GM12874 (cell line): ENCODE measurements at regions not wholly inside any gene's neighbourhood (a gene's known extent, or its start where the extent isn't known, plus 50 kb on each side); places are given as distances from the start of the nearest gene placed in this dataset.

ENCODE experiments used
- TF ChIP-seq, protein P1 (sequence below): IDR thresholded peaks from 2 replicates; pipeline ENCODE4 v1.5.1; 2011; ENCODE audit warnings: low read depth, mild to moderate bottlenecking, control low read depth, low read length, moderate library complexity; ENCODE audit not compliant: insufficient read depth

DNA sequence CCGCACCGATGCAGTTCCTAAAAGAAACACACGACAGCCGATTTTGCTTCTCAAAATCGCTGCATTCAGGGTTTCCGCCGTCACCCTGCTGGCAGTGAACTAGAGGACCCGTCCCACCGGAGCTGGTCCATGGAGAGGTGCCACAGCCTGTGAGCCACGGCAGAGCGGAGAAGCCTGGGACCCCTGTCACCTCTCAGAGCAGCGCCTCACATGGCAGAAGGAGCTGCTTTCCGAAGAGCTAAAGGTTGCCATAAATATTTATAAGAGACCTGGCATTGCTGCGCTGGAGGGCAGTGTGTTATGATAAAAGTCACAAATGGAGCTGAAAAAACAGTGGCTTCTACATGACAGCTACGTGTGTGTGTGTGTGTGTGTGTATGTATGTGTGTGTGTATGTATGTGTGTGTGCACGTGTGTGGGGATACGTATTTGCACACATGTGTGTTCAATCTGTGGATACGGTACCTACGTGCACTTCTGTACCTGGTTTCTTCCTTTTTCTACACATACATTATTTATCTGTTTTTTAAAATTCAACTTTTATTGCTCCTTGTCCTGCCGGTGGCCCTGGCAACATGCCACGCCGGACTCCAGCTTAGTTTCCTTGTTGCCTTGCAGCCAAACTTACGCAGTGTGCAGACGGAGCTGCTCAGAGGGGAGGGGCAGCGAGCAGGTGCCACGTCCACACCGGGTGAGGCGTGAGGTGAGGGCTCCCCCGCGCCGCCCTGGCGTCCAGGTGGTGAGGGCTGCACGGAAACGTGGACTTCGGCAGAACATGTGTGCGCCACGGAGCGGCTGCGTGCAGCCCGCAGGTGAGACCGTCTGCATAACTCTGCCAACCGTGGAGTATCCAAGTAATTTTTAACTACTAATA lies 115.2 kb upstream of the PITRM1 start:
- TF ChIP-seq, protein P1, sequence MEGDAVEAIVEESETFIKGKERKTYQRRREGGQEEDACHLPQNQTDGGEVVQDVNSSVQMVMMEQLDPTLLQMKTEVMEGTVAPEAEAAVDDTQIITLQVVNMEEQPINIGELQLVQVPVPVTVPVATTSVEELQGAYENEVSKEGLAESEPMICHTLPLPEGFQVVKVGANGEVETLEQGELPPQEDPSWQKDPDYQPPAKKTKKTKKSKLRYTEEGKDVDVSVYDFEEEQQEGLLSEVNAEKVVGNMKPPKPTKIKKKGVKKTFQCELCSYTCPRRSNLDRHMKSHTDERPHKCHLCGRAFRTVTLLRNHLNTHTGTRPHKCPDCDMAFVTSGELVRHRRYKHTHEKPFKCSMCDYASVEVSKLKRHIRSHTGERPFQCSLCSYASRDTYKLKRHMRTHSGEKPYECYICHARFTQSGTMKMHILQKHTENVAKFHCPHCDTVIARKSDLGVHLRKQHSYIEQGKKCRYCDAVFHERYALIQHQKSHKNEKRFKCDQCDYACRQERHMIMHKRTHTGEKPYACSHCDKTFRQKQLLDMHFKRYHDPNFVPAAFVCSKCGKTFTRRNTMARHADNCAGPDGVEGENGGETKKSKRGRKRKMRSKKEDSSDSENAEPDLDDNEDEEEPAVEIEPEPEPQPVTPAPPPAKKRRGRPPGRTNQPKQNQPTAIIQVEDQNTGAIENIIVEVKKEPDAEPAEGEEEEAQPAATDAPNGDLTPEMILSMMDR, result no peak

DNA sequence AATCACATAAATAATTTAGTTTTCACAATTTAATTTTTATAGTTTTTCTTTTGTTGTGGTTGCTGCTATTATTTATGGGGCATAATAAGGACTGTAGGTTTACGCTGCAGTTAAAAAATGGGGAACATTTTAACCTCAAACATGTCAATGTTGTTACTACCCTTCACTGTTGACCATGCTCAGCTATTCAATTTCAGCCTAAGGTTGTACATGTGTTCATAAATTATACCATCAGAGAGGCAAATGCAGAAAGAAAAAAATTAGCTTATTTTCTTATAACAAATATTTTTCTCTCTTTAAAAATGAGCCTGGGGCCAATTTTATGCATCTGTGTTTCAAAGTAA lies 110.1 kb upstream of the PITRM1 start:
- TF ChIP-seq, protein P1, result no peak

DNA sequence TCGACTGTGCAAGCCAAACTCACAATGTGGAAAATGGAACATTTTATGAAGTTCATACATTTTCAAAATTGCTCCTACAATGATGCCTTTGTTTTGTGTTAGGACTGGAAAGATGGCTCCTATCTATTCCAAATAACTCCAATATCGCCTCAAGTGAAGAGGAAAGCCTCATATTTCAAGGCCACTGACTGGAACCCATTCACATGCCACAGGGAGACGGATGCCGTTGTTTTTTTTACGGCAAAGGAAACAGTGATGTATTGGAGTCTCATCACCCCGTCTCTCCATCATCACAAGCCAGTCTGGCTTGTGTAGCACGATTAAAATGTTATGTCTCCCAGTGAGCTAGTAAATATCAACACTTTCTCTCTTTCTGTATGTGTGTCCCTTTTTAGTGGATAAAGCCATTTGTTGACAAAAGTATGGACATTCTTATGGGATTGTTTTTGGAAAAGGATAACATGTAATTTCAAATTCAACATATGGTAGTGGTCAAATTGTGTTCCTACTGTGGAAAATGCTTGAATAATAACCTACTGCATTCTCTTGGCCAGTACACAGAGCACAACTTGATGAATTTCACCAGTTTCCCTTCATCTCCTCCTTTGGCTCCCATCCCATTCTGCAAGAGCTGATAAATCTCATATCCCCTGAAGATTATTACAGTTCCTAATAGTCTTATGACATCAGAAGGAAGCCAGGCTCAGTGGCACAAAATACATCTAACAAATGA lies 109.5 kb upstream of the PITRM1 start:
- TF ChIP-seq, protein P1, result no peak

DNA sequence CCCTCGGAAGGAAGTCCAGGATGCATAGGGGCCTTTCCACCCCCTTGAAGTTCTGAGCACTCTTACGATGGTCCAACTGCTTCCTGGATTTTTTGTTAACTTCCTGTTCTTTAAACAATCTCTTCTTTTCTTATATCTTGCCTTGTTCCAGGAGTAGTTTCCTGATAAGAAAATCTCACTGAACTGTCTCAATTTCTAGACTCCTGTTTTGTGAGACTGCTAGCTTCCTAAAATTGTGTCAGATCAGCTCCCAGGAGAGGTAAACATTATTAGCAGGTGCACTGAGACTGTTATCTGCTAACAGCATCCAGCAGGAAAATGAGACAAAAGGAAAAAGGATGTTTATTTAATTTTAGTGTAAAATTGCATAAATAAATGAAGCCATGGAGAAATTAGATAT lies 106.2 kb upstream of the PITRM1 start:
- TF ChIP-seq, protein P1, result no peak

DNA sequence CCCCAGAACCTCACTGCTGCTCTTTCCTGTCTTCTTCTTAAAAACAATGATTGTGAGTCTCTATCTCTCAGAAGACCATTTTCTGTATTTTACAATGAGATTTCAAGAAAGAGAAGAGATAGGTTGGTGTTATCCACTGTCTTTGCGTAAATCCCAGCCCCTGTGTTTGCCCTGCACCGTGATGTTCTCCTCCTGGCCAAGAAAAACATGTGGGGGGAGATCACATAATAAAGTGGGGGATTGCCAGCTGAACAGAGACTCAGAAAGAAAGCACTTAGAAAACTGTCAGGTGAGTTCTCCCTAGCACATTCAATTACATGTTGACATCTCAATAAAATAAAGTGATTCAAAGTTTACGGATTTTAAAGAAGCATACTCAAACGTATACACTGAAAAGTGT lies 105.0 kb upstream of the PITRM1 start:
- TF ChIP-seq, protein P1, result no peak

DNA sequence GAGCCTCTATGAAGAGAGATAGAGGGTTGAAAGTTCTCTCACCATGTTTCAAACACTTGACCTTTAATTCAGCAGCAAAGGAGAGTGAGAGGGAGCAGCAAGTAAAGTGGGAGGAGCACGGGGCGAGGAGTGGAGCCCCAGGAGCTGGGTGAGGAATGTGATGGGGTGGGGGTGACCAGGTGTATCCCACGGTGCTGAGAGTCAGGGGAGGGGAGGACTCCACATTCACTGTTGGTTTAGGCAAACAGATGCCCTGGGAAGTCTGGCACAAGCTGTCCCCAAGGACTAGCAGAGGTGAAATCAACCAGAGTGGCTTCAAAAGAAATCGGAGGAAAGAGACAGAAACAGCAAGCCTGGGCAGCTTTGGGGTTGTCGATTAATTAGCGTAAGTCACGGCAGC lies 101.8 kb upstream of the PITRM1 start:
- TF ChIP-seq, protein P1, result no peak

DNA sequence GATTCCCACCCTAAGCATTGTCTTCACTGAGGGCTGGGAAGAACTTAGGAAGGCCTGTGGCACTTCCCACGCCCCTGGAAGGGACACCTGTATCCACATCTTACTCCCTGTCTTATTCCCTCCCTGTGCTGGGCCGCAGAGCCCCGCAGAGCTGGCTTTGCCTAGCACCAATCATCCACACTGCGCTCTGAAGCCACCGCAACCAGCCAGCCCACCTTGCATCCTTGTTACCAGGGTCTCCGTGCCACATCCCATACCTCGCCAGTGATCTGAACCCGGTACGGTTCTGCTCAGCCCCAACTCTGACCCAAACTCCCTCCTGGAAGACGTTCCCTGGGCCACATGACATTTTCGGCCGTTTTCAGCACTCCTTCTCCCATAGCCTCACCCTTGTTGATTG lies 101.4 kb upstream of the PITRM1 start:
- TF ChIP-seq, protein P1, result no peak
